HCT116 (cell line): ENCODE measurements at regions not wholly inside any gene's neighbourhood (a gene's known extent, or its start where the extent isn't known, plus 50 kb on each side); places are given as distances from the start of the nearest gene placed in this dataset.

Experiments
- EZH2phosphoT487 ChIP-seq: fragments of 200-600 bp; IDR thresholded peaks from 2 replicates; pipeline ENCODE4 v1.6.1; 2018; ENCODE audit warnings: antibody characterized with exemption, borderline replicate concordance
- POLR2A ChIP-seq: IDR thresholded peaks from 2 replicates; pipeline ENCODE4 v1.7.0; 2011; ENCODE audit warnings: borderline replicate concordance; ENCODE audit not compliant: insufficient read depth, insufficient read length; ENCODE audit errors: extremely low read depth
- POLR2AphosphoS5 ChIP-seq: IDR thresholded peaks from 2 replicates; pipeline ENCODE4 v1.6.1; 2011; ENCODE audit warnings: mild to moderate bottlenecking, low read depth, low read length, moderate library complexity
- RAD21 ChIP-seq: IDR thresholded peaks from 2 replicates; pipeline ENCODE4 v1.6.1; 2012; ENCODE audit warnings: low read depth, mild to moderate bottlenecking
- SP1 ChIP-seq: IDR thresholded peaks from 2 replicates; pipeline ENCODE4 v1.6.1; 2012; ENCODE audit warnings: low read depth
- SRF ChIP-seq: IDR thresholded peaks from 2 replicates; pipeline ENCODE4 v1.6.1; 2012; ENCODE audit warnings: low read depth
- ZNF274 ChIP-seq: fragments of 200-500 bp; sonication (Bioruptor generic); IDR thresholded peaks from 2 replicates; pipeline ENCODE4 v1.6.1; 2014; ENCODE audit warnings: mild to moderate bottlenecking, low read depth, low read length, inconsistent platforms
- TF ChIP-seq, protein P1 (sequence below): IDR thresholded peaks from 2 replicates; pipeline ENCODE4 v1.6.1; 2012
- TF ChIP-seq, protein P2 (sequence below), 3 experiments: fragments of 200-600 bp in 1 of 3; sonication (generic) in 1 of 3; IDR thresholded peaks in 2 of 3; conservative IDR thresholded peaks in 1 of 3; 2 replicates each; pipeline ENCODE4 v1.5.1; 2012 to 2017; ENCODE audit warnings: low read depth in 2 of 3, low read length in 2 of 3, antibody characterized with exemption in 1 of 3, borderline replicate concordance in 1 of 3, control low read depth in 1 of 3, mild to moderate bottlenecking in 1 of 3, mixed read lengths in 1 of 3, mixed run types in 1 of 3, moderate library complexity in 1 of 3; ENCODE audit not compliant: insufficient read depth in 1 of 3
- TF ChIP-seq, protein P3 (sequence below): IDR thresholded peaks from 2 replicates; pipeline ENCODE4 v1.6.1; 2012; ENCODE audit warnings: low read depth
- TF ChIP-seq, protein P4 (sequence below): IDR thresholded peaks from 2 replicates; pipeline ENCODE4 v1.6.1; 2012

DNA sequence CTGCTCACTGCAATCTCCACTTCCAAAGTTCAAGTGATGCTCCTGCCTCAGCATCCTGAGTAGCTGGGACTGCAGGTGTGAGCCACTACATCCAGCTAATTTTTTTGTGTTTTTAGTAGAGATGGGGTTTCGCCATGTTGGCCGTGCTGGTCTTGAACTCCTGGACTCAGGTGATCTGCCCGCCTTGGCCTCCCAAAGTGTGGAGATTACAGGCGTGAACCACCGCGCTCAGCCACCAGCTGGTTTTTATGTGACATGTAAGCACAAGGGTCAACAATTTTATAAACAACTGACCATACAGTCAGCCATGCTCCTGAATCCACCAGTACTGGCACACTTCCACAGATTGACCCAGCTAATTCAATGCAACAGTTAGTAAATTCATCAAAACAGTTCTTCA lies 526.3 kb upstream of the LRRC4C start:
- TF ChIP-seq, protein P1, sequence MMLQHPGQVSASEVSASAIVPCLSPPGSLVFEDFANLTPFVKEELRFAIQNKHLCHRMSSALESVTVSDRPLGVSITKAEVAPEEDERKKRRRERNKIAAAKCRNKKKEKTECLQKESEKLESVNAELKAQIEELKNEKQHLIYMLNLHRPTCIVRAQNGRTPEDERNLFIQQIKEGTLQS = no peak
- TF ChIP-seq, protein P2, sequence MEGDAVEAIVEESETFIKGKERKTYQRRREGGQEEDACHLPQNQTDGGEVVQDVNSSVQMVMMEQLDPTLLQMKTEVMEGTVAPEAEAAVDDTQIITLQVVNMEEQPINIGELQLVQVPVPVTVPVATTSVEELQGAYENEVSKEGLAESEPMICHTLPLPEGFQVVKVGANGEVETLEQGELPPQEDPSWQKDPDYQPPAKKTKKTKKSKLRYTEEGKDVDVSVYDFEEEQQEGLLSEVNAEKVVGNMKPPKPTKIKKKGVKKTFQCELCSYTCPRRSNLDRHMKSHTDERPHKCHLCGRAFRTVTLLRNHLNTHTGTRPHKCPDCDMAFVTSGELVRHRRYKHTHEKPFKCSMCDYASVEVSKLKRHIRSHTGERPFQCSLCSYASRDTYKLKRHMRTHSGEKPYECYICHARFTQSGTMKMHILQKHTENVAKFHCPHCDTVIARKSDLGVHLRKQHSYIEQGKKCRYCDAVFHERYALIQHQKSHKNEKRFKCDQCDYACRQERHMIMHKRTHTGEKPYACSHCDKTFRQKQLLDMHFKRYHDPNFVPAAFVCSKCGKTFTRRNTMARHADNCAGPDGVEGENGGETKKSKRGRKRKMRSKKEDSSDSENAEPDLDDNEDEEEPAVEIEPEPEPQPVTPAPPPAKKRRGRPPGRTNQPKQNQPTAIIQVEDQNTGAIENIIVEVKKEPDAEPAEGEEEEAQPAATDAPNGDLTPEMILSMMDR (IDR thresholded peaks at IDR 0.05 in 2 of 3, conservative IDR thresholded peaks at IDR 0.05 in 1 of 3; ENCODE audit: borderline replicate concordance in 1 of 3, insufficient read depth in 1 of 3, low read depth in 2 of 3, low read length in 2 of 3) = no peak
- TF ChIP-seq, protein P3, sequence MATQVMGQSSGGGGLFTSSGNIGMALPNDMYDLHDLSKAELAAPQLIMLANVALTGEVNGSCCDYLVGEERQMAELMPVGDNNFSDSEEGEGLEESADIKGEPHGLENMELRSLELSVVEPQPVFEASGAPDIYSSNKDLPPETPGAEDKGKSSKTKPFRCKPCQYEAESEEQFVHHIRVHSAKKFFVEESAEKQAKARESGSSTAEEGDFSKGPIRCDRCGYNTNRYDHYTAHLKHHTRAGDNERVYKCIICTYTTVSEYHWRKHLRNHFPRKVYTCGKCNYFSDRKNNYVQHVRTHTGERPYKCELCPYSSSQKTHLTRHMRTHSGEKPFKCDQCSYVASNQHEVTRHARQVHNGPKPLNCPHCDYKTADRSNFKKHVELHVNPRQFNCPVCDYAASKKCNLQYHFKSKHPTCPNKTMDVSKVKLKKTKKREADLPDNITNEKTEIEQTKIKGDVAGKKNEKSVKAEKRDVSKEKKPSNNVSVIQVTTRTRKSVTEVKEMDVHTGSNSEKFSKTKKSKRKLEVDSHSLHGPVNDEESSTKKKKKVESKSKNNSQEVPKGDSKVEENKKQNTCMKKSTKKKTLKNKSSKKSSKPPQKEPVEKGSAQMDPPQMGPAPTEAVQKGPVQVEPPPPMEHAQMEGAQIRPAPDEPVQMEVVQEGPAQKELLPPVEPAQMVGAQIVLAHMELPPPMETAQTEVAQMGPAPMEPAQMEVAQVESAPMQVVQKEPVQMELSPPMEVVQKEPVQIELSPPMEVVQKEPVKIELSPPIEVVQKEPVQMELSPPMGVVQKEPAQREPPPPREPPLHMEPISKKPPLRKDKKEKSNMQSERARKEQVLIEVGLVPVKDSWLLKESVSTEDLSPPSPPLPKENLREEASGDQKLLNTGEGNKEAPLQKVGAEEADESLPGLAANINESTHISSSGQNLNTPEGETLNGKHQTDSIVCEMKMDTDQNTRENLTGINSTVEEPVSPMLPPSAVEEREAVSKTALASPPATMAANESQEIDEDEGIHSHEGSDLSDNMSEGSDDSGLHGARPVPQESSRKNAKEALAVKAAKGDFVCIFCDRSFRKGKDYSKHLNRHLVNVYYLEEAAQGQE = no peak
- TF ChIP-seq ZNF274 (no peak), SRF (no peak), POLR2A (no peak), EZH2phosphoT487 (no peak), POLR2AphosphoS5 (no peak), RAD21 (no peak), SP1 (no peak)
- TF ChIP-seq, protein P4, sequence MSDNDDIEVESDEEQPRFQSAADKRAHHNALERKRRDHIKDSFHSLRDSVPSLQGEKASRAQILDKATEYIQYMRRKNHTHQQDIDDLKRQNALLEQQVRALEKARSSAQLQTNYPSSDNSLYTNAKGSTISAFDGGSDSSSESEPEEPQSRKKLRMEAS = no peak
